ENCODE measurements at regions not wholly inside any gene's neighbourhood (a gene's known extent, or its start where the extent isn't known, plus 50 kb on each side); places are given as distances from the start of the nearest gene placed in this dataset.

DNA sequence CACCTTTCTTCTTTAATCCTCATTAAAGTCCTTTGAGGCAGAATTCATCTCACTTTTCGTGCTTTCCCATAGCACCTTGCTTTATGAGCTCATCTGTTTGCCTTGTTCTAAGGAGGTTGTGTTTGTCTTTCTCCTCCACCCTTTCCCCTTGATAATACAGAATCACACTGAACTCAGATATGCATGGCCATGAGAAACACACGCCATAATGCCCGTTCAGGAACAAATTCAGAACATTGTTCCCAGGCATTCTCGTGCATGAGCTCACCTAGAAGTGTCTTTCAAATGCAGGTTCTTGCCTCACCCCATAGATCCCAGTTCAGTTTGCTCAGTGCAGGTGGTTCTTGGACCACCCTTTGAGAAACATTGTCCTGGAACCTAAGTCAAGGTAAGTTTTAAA lies 71.1 kb downstream of the TMEM114 start:
- Histone ChIP-seq H3K4me1 (ENCODE audit: insufficient read depth, low read length) (no peaks in the 10 kb centered on the region), H3K27me3 (ENCODE audit: control insufficient read depth in 1 of 2, insufficient read depth in 2 of 2, low read length in 2 of 2) (no peaks in the 10 kb centered on the region), H3K27ac (ENCODE audit: low read depth in 1 of 2, low read length in 2 of 2) (no peak overlapping the region), H3K4me3 (ENCODE audit: low read length) (no peak overlapping the region), H3K9me3 (ENCODE audit: control insufficient read depth in 1 of 2, insufficient read depth in 1 of 2, low read length in 2 of 2) (no peaks in the 10 kb centered on the region), H3K36me3 (ENCODE audit: insufficient read depth, low read length) (no peaks in the 10 kb centered on the region)
- no peak overlapping the region for H3K4me3 Mint-ChIP-seq
- H3K36me3 Mint-ChIP-seq (ENCODE audit: low read depth), result no peaks in the 10 kb centered on the region
- peaks cover 24% of the 10 kb centered on the region for H3K27me3 Mint-ChIP-seq
- ChIA-PET POLR2A (no interaction called here), CTCF (no interaction called here)
- TF ChIP-seq CTCF (IDR thresholded peaks at IDR 0.05), result no peak
- intact Hi-C loops (cut with DNase I, micrococcal nuclease), result no loop called here
- no peaks in the 10 kb centered on the region for H3K9me3 Mint-ChIP-seq
- no peak overlapping the region for H3K27ac Mint-ChIP-seq
- ATAC-seq (ENCODE audit: poor library complexity) (no peak), DNase-seq (no peak)
- no peaks in the 10 kb centered on the region for H3K4me1 Mint-ChIP-seq (ENCODE audit: low read depth)

DNA sequence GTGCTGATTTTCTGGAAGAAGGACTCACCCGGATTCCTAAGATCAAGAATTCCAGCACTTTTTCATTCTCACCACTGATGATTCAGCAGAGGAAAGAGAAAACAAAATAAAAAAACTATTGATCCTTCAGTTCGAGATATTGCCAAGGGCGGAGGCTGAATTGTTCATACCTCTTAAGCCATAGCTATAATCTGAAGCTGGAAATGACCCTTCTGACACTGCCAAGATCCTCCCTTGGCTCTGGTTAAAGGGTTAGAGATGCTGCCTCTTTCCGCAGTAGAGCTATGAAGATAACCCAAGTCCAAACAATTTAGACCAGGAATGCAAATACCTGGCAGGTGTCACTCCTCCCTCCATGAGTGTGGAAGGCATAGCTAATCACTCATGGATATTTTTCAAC lies 73.0 kb downstream of the TMEM114 start:
- Histone ChIP-seq H3K27me3 (ENCODE audit: control insufficient read depth in 1 of 2, insufficient read depth in 2 of 2, low read length in 2 of 2) (no peaks in the 10 kb centered on the region), H3K4me1 (ENCODE audit: insufficient read depth, low read length) (no peaks in the 10 kb centered on the region), H3K27ac (ENCODE audit: low read depth in 1 of 2, low read length in 2 of 2) (no peak overlapping the region), H3K9me3 (ENCODE audit: control insufficient read depth in 1 of 2, insufficient read depth in 1 of 2, low read length in 2 of 2) (no peaks in the 10 kb centered on the region), H3K36me3 (ENCODE audit: insufficient read depth, low read length) (no peaks in the 10 kb centered on the region), H3K4me3 (ENCODE audit: low read length) (no peak overlapping the region)
- H3K9me3 Mint-ChIP-seq, result no peaks in the 10 kb centered on the region
- no peak overlapping the region for H3K27ac Mint-ChIP-seq
- no peak overlapping the region for H3K4me3 Mint-ChIP-seq
- ChIA-PET POLR2A (no interaction called here), CTCF (no interaction called here)
- H3K27me3 Mint-ChIP-seq, result peaks cover 14% of the 10 kb centered on the region
- intact Hi-C loops (cut with DNase I, micrococcal nuclease), result no loop called here
- no peak for TF ChIP-seq CTCF (IDR thresholded peaks at IDR 0.05)
- ATAC-seq (ENCODE audit: poor library complexity) (no peak), DNase-seq (no peak)
- no peaks in the 10 kb centered on the region for H3K36me3 Mint-ChIP-seq (ENCODE audit: low read depth)
- H3K4me1 Mint-ChIP-seq (ENCODE audit: low read depth), result no peaks in the 10 kb centered on the region

DNA sequence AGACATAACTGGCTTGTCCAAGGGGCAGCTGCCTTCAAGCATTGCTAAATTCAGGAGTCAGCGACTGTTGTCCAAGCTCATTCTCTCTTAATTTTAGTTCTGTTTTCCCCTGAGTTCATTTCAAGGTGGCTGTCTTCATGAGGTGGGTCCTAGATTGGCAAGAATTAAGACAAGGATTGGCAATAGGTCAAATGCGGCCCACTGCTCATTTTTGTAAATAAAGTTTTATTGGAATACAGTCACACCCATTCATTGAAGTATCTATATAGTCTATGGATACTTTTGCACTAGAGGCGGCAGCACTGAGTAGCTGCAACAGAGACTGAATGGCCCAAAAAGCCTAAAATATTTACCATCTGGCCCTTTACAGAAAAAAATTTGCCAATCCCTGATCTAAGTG lies 73.8 kb downstream of the TMEM114 start:
- no peak overlapping the region for H3K4me3 Mint-ChIP-seq
- Histone ChIP-seq H3K4me3 (ENCODE audit: low read length) (no peak overlapping the region), H3K27ac (ENCODE audit: low read depth in 1 of 2, low read length in 2 of 2) (no peak overlapping the region), H3K9me3 (ENCODE audit: control insufficient read depth in 1 of 2, insufficient read depth in 1 of 2, low read length in 2 of 2) (no peaks in the 10 kb centered on the region), H3K36me3 (ENCODE audit: insufficient read depth, low read length) (no peaks in the 10 kb centered on the region), H3K27me3 (ENCODE audit: control insufficient read depth in 1 of 2, insufficient read depth in 2 of 2, low read length in 2 of 2) (no peaks in the 10 kb centered on the region), H3K4me1 (ENCODE audit: insufficient read depth, low read length) (no peaks in the 10 kb centered on the region)
- no peaks in the 10 kb centered on the region for H3K9me3 Mint-ChIP-seq
- H3K27ac Mint-ChIP-seq, result no peak overlapping the region
- ChIA-PET CTCF (no interaction called here), POLR2A (no interaction called here)
- DNase-seq (no peak), ATAC-seq (ENCODE audit: poor library complexity) (no peak)
- intact Hi-C loops (cut with DNase I, micrococcal nuclease), result no loop called here
- H3K27me3 Mint-ChIP-seq, result peaks cover 13% of the 10 kb centered on the region
- TF ChIP-seq CTCF (IDR thresholded peaks at IDR 0.05), result no peak
- no peaks in the 10 kb centered on the region for H3K4me1 Mint-ChIP-seq (ENCODE audit: low read depth)
- H3K36me3 Mint-ChIP-seq (ENCODE audit: low read depth), result no peaks in the 10 kb centered on the region

Data from CD4-positive, alpha-beta T cell (primary cell).